Fibroblast of lung (primary cell): ENCODE measurements at regions not wholly inside any gene's neighbourhood (a gene's known extent, or its start where the extent isn't known, plus 50 kb on each side); places are given as distances from the start of the nearest gene placed in this dataset.

ENCODE experiments used
- EZH2 ChIP-seq: IDR thresholded peaks from 2 replicates; pipeline ENCODE4 v1.5.1; 2012; ENCODE audit warnings: low read length, control low read depth, mild to moderate bottlenecking; ENCODE audit errors: missing control alignments
- TF ChIP-seq, protein P1 (sequence below), 2 donors: IDR thresholded peaks in 1 of 2; conservative IDR thresholded peaks in 1 of 2; 1 replicate in 1 of 2; 2 replicates in 1 of 2; pipeline ENCODE4 v1.5.1; 2011 to 2012; ENCODE audit warnings: low read length in 2 of 2, control low read depth in 1 of 2, inconsistent platforms in 1 of 2, low read depth in 1 of 2, mild to moderate bottlenecking in 1 of 2

DNA sequence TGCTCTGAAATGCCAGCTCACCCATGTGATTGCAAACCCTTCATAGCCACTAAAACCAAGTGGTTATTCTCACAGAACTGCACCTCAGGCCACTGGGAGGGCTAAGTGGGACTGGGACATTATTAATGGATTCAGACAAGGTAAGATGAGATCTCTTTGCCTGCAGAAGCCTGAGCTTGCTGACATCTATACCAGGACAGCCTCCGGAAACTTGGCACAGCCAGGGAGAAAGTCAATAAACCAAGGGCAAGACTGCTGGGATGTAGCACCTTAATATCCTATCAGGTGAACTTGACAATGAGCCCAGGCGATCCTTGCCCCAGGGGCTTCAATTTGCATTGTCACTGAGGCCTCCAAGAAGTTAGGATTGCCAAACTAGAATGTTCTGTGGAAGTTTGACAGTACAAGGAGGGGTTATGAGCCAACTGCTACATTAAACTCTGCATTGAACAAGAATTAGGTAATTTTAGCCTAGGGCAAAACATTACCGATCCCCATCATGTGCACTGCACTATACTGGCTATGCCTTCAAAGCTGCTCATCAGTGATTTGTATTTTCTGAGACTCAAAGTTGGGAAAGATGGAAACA, 60.1 kb upstream of the RALGAPA2 start:
- TF ChIP-seq, protein P1, sequence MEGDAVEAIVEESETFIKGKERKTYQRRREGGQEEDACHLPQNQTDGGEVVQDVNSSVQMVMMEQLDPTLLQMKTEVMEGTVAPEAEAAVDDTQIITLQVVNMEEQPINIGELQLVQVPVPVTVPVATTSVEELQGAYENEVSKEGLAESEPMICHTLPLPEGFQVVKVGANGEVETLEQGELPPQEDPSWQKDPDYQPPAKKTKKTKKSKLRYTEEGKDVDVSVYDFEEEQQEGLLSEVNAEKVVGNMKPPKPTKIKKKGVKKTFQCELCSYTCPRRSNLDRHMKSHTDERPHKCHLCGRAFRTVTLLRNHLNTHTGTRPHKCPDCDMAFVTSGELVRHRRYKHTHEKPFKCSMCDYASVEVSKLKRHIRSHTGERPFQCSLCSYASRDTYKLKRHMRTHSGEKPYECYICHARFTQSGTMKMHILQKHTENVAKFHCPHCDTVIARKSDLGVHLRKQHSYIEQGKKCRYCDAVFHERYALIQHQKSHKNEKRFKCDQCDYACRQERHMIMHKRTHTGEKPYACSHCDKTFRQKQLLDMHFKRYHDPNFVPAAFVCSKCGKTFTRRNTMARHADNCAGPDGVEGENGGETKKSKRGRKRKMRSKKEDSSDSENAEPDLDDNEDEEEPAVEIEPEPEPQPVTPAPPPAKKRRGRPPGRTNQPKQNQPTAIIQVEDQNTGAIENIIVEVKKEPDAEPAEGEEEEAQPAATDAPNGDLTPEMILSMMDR (conservative IDR thresholded peaks at IDR 0.05 in 1 of 2, IDR thresholded peaks at IDR 0.05 in 1 of 2; ENCODE audit: low read depth in 1 of 2, low read length in 2 of 2) = no peak
- no peak for TF ChIP-seq EZH2
